ENCODE measurements at regions not wholly inside any gene's neighbourhood (a gene's known extent, or its start where the extent isn't known, plus 50 kb on each side); places are given as distances from the start of the nearest gene placed in this dataset.

DNA sequence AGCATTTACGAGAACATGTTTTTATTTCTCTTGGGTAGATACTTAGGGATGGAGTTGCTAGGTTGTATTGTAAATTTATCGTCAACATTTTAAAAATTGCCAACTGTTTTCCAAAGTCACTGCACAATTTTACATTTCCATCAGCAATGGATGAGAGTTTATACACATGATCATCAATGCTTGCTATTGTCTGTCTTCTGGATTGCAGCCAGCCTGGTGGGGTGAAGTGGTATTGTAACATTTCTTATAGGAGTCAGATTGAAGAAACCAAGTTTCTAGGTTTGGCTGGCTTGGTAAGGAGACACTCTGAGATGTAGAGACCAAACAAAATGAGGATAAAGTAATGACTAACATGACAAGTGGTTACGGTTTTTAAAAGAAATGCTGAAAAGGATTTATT lies 57.1 kb upstream of the HDDC2 start:
- TF ChIP-seq, protein P1, sequence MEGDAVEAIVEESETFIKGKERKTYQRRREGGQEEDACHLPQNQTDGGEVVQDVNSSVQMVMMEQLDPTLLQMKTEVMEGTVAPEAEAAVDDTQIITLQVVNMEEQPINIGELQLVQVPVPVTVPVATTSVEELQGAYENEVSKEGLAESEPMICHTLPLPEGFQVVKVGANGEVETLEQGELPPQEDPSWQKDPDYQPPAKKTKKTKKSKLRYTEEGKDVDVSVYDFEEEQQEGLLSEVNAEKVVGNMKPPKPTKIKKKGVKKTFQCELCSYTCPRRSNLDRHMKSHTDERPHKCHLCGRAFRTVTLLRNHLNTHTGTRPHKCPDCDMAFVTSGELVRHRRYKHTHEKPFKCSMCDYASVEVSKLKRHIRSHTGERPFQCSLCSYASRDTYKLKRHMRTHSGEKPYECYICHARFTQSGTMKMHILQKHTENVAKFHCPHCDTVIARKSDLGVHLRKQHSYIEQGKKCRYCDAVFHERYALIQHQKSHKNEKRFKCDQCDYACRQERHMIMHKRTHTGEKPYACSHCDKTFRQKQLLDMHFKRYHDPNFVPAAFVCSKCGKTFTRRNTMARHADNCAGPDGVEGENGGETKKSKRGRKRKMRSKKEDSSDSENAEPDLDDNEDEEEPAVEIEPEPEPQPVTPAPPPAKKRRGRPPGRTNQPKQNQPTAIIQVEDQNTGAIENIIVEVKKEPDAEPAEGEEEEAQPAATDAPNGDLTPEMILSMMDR (conservative IDR thresholded peaks at IDR 0.05 in 1 of 2, IDR thresholded peaks at IDR 0.05 in 1 of 2; ENCODE audit: extremely low read depth in 1 of 2, insufficient read depth in 1 of 2, low read depth in 1 of 2, low read length in 2 of 2) = no peak
- no peak for TF ChIP-seq EZH2 (IDR thresholded peaks at IDR 0.05; ENCODE audit: borderline replicate concordance, low read length)
